ENCODE measurements at regions not wholly inside any gene's neighbourhood (a gene's known extent, or its start where the extent isn't known, plus 50 kb on each side); places are given as distances from the start of the nearest gene placed in this dataset.

DNA sequence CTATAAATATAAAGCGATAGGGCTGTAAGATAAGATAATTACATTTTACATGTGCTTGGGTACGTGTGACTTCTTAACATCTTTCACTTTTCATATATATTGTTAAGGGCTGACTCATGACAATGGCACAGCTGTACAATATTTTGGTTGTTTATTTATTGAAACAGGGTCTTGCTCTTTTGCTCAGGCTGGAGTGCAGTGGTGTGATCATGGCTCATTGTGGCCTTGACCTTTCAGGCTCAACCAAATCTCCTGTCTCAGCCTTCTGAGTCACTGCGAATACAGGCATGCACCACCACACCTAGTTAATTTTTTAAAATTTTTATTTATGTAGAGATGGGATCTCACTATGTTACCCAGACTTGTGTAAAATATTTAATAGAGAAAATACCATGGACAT, 2532.4 kb upstream of the PCDH20 start:
- no peak for DNase-seq
- H3K27ac Mint-ChIP-seq, result no peak overlapping the region
- H3K9me3 Mint-ChIP-seq, result peaks cover 6% of the 10 kb centered on the region
- H3K4me1 Mint-ChIP-seq, result no peaks in the 10 kb centered on the region
- no peak overlapping the region for H3K4me3 Mint-ChIP-seq
- CTCF ChIA-PET, result no interaction called here
- no peaks in the 10 kb centered on the region for H3K36me3 Mint-ChIP-seq
- H3K27me3 Mint-ChIP-seq, result no peaks in the 10 kb centered on the region

GRCh38 chr13:63944911-63945310, 2529.3 kb upstream of the PCDH20 start:
- H3K27ac Mint-ChIP-seq, result no peak overlapping the region
- no peaks in the 10 kb centered on the region for H3K4me1 Mint-ChIP-seq
- H3K9me3 Mint-ChIP-seq, result peaks cover 4% of the 10 kb centered on the region
- no peaks in the 10 kb centered on the region for H3K27me3 Mint-ChIP-seq
- no peak for DNase-seq
- no peaks in the 10 kb centered on the region for H3K36me3 Mint-ChIP-seq
- H3K4me3 Mint-ChIP-seq, result no peak overlapping the region
- CTCF ChIA-PET, result no interaction called here

DNA sequence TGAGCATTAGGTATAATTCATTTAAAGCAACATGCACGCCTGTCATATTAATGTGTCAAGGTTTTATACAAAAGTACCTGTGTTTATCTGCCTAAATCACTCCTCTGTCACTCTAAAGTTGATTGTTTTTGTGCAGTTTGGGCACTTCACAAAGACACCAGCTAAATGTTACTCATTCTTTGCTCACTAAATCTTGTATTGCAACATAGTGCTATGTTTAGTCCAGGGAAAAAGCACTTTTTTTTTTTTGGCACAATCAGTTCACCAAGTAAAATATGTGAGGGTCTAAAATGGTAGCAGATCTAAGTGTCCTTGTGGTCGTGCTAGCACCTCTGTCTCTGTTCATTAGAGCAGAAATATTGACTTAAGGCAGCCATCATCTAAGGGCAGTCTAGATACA, 2526.7 kb upstream of the PCDH20 start:
- CTCF ChIA-PET, result no interaction called here
- Mint-ChIP-seq H3K27ac (no peak overlapping the region), H3K9me3 (peaks cover 4% of the 10 kb centered on the region), H3K36me3 (no peaks in the 10 kb centered on the region), H3K4me3 (no peak overlapping the region), H3K27me3 (no peaks in the 10 kb centered on the region), H3K4me1 (no peaks in the 10 kb centered on the region)
- no peak for DNase-seq

- no peak for DNase-seq
- Mint-ChIP-seq H3K4me3 (no peak overlapping the region), H3K27me3 (no peaks in the 10 kb centered on the region), H3K36me3 (no peaks in the 10 kb centered on the region), H3K4me1 (no peaks in the 10 kb centered on the region), H3K9me3 (peaks cover 12% of the 10 kb centered on the region), H3K27ac (no peak overlapping the region)
- CTCF ChIA-PET, result no interaction called here
Measured at GRCh38 chr13:63938851-63939250, 2523.2 kb upstream of the PCDH20 start.

DNA sequence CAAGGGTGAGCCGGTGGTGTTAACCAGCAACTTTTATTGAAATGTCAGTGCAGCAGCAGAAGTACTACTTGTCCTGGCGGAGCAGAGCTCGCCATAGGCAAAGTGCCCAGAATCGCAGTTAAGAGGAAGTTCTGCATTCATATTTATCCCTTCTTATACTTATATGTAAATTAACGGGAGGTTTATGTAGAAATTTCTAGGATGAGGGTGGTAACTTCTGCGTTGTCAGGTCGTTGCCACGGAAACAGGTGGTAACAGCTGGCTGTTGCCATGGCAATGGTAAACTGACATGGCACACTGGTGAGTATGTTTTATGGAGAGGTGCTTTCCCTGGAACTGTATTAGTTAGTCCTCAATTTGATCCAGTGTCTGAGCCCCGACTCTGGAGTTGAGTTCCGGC, 2494.9 kb upstream of the PCDH20 start:
- DNase-seq, result no peak
- H3K4me3 Mint-ChIP-seq, result no peak overlapping the region
- H3K4me1 Mint-ChIP-seq, result no peaks in the 10 kb centered on the region
- H3K27me3 Mint-ChIP-seq, result no peaks in the 10 kb centered on the region
- no peaks in the 10 kb centered on the region for H3K36me3 Mint-ChIP-seq
- CTCF ChIA-PET, result no interaction called here
- peaks cover 5% of the 10 kb centered on the region for H3K9me3 Mint-ChIP-seq
- H3K27ac Mint-ChIP-seq, result no peak overlapping the region

GRCh38 chr13:63909726-63910375, 2494.2 kb upstream of the PCDH20 start:
- Mint-ChIP-seq H3K9me3 (peaks cover 4% of the 10 kb centered on the region), H3K4me3 (no peak overlapping the region), H3K4me1 (no peaks in the 10 kb centered on the region), H3K27me3 (no peaks in the 10 kb centered on the region), H3K27ac (no peak overlapping the region), H3K36me3 (no peaks in the 10 kb centered on the region)
- DNase-seq, result no peak
- CTCF ChIA-PET, result no interaction called here

DNA sequence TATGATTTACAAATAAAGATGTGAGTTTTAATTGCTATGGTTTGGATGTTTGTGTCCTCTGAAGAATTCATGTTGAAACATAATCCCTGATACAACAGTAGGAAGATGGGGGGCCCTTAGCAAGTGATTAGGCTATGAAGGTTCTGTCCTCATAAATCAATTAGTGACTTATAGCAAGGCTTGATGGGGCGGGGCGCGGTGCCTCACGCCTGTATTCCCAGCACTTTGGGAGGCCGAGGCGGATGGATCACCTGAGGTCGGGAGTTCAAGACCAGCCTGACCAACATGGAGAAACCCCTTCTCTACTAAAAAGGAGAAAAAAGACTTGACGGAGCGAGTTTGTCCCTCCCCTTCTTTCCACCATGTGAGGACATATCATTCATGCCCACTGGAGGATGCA, 2486.5 kb upstream of the PCDH20 start:
- no peaks in the 10 kb centered on the region for H3K36me3 Mint-ChIP-seq
- no peaks in the 10 kb centered on the region for H3K27me3 Mint-ChIP-seq
- CTCF ChIA-PET, result no interaction called here
- H3K4me3 Mint-ChIP-seq, result no peak overlapping the region
- peaks cover 4% of the 10 kb centered on the region for H3K9me3 Mint-ChIP-seq
- no peak overlapping the region for H3K27ac Mint-ChIP-seq
- no peak for DNase-seq
- H3K4me1 Mint-ChIP-seq, result no peaks in the 10 kb centered on the region

- H3K27ac Mint-ChIP-seq, result no peak overlapping the region
- H3K4me1 Mint-ChIP-seq, result no peaks in the 10 kb centered on the region
- no peaks in the 10 kb centered on the region for H3K36me3 Mint-ChIP-seq
- H3K4me3 Mint-ChIP-seq, result no peak overlapping the region
- H3K9me3 Mint-ChIP-seq, result peaks cover 3% of the 10 kb centered on the region
- no peaks in the 10 kb centered on the region for H3K27me3 Mint-ChIP-seq
- no peak for DNase-seq
- CTCF ChIA-PET, result no interaction called here
Measured at GRCh38 chr13:63901630-63902029, 2486.0 kb upstream of the PCDH20 start.

GRCh38 chr13:63900406-63900805, 2484.8 kb upstream of the PCDH20 start:
- Mint-ChIP-seq H3K27me3 (no peaks in the 10 kb centered on the region), H3K4me3 (no peak overlapping the region), H3K4me1 (no peaks in the 10 kb centered on the region), H3K27ac (no peak overlapping the region), H3K9me3 (peaks cover 4% of the 10 kb centered on the region), H3K36me3 (no peaks in the 10 kb centered on the region)
- CTCF ChIA-PET, result no interaction called here
- DNase-seq, result no peak

GRCh38 chr13:63896321-63896720, 2480.7 kb upstream of the PCDH20 start:
- CTCF ChIA-PET, result no interaction called here
- no peak overlapping the region for H3K4me3 Mint-ChIP-seq
- no peaks in the 10 kb centered on the region for H3K27me3 Mint-ChIP-seq
- no peaks in the 10 kb centered on the region for H3K36me3 Mint-ChIP-seq
- H3K4me1 Mint-ChIP-seq, result no peaks in the 10 kb centered on the region
- H3K9me3 Mint-ChIP-seq, result peaks cover 3% of the 10 kb centered on the region
- H3K27ac Mint-ChIP-seq, result no peak overlapping the region
- no peak for DNase-seq

GRCh38 chr13:63882052-63882451, 2466.4 kb upstream of the PCDH20 start:
- DNase-seq, result no peak
- peaks cover 7% of the 10 kb centered on the region for H3K9me3 Mint-ChIP-seq
- CTCF ChIA-PET, result no interaction called here
- no peak overlapping the region for H3K27ac Mint-ChIP-seq
- no peak overlapping the region for H3K4me3 Mint-ChIP-seq
- H3K36me3 Mint-ChIP-seq, result no peaks in the 10 kb centered on the region
- no peaks in the 10 kb centered on the region for H3K27me3 Mint-ChIP-seq
- no peaks in the 10 kb centered on the region for H3K4me1 Mint-ChIP-seq

DNA sequence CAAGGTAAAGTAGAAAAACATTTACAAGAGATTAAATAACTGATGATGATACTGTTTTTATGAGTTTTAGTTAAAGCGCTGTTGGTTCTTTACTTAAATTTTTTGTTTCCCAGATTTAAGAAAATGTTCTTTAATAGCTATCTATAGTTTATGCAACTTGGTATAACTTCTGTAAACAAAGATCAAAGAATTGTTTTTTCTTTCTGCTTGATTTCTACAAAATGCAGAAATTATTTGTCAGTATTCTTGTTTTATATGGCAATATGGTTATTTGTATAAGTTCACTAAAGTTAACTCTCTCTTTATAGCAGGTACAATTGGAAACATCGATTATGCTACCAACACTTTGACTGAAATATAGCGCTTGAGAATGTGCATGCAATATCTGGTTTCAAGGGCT, 2465.1 kb upstream of the PCDH20 start:
- CTCF ChIA-PET, result no interaction called here
- Mint-ChIP-seq H3K27ac (no peak overlapping the region), H3K27me3 (no peaks in the 10 kb centered on the region)

DNA sequence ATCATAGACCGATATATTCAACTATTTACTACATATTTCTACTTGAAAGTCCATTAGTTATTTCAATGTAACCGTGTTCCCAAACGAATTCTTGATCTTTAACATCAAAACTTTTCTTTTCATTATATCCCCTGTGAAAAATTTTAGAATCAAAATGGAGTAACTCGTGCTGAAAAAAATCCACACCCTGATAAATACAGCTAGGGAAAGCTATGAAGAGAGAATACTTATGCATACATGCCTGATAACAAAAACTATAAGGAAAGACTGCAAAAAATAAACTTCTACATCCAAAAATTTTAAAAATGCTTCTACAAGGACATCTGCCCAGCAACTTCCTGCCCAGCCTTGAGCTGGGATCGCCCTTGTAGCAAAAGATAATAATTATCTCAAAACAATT, 2458.3 kb upstream of the PCDH20 start:
- Mint-ChIP-seq H3K27me3 (no peaks in the 10 kb centered on the region), H3K27ac (no peak overlapping the region), H3K36me3 (no peaks in the 10 kb centered on the region), H3K9me3 (no peaks in the 10 kb centered on the region), H3K4me1 (no peaks in the 10 kb centered on the region), H3K4me3 (no peak overlapping the region)
- no peak for DNase-seq
- CTCF ChIA-PET, result no interaction called here

More for the DNA sequence above, 2465.1 kb upstream of the PCDH20 start:
- Mint-ChIP-seq H3K9me3 (peaks cover 7% of the 10 kb centered on the region), H3K4me3 (no peak overlapping the region), H3K4me1 (no peaks in the 10 kb centered on the region), H3K36me3 (no peaks in the 10 kb centered on the region)
- DNase-seq, result no peak

- Mint-ChIP-seq H3K27ac (no peak overlapping the region), H3K4me1 (no peaks in the 10 kb centered on the region), H3K36me3 (no peaks in the 10 kb centered on the region), H3K9me3 (peaks cover 11% of the 10 kb centered on the region), H3K4me3 (no peak overlapping the region), H3K27me3 (no peaks in the 10 kb centered on the region)
- CTCF ChIA-PET, result no interaction called here
- DNase-seq, result no peak
Measured at GRCh38 chr13:63864171-63864902, 2448.7 kb upstream of the PCDH20 start.

DNA sequence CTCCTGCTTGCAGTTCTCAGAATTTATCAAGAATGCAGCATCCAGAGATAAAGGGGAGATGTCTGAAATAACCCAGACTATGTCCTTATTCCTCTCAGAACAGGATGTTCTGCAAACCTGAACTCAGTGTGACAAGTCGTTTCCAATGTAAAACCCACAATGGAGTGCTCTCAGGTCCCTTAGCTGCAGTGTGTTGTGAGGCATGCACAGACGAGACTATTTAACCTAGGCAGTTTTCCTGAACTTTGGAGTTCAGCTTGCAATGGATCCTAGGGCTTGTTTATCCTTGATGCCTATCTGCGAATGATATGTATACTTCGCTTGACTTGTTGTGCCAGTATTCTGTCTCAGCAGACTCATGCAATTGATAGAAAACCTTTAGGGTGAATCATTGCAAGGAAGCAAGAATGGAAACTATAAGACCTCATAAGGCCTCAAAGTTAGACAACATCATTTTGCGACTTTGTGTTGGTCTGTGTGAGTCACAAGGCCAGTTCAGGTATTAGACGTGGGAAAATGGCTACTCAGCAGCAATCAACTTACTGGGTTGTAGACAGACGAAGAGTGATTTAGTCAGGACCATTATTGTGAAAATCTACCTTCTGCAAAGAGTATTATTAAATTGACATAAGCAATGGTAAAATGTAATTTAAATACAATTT, 2439.9 kb upstream of the PCDH20 start:
- H3K4me3 Mint-ChIP-seq, result no peak overlapping the region
- H3K27me3 Mint-ChIP-seq, result no peaks in the 10 kb centered on the region

More for the DNA sequence above, 2439.9 kb upstream of the PCDH20 start:
- Mint-ChIP-seq H3K36me3 (no peaks in the 10 kb centered on the region), H3K4me1 (no peaks in the 10 kb centered on the region), H3K9me3 (peaks cover 2% of the 10 kb centered on the region), H3K27ac (no peak overlapping the region)
- CTCF ChIA-PET, result no interaction called here
- DNase-seq, result no peak

Measured in activated naive CD4-positive, alpha-beta T cell treated with anti-CD3 and anti-CD28 coated beads, Interleukin-2, amount 10 ng/mL, durations not matched to agents 7 days and 5 days (primary cell).